ENCODE measurements at regions not wholly inside any gene's neighbourhood (a gene's known extent, or its start where the extent isn't known, plus 50 kb on each side); places are given as distances from the start of the nearest gene placed in this dataset.

- H3K4me1 ChIP-seq: no peaks in the 10 kb centered on the region
- H3K36me3 ChIP-seq (ENCODE audit: insufficient read depth in 1 of 2, low read depth in 1 of 2): no peaks in the 10 kb centered on the region
- no peak for DNase-seq
- intact Hi-C loops (cut with DNase I): no loop called here
- 85 to 93% (median 88%) methylated on average over 2 of the region's 2 CpGs for WGBS, 3 donors
- no peaks in the 10 kb centered on the region for H3K9me3 ChIP-seq
- no peak for ATAC-seq
- no peak for TF ChIP-seq CTCF (IDR thresholded peaks at IDR 0.05)
- no peak overlapping the region for H3K4me3 ChIP-seq
- H3K27ac ChIP-seq: no peak overlapping the region
- H3K27me3 ChIP-seq (ENCODE audit: insufficient read depth in 3 of 3, low read length in 2 of 3): no peaks in the 10 kb centered on the region
Observed at GRCh38 chr15:57767481-57767880, 61.0 kb downstream of the POLR2M start.

DNA sequence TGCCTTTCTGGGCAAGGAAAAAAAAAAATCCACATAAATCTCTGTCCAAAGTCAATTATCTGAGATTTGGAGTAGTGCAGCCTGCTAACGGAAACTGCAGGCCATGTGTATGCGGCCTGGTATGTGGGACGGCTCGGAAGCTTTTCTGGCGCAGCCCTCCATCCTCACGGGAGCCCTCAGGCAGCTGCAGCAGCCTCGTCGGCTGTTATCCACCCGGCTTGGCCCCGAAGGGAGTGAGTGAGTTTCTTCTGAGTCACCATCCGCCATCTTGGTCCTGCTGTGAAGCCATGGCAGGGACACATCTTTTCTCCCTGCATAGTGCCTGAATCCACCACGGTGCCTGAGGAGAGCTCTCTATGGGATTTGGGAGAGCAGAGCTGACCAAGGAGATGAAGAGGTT, 62.8 kb downstream of the POLR2M start:
- no peaks in the 10 kb centered on the region for H3K4me1 ChIP-seq
- H3K4me3 ChIP-seq: no peak overlapping the region
- H3K9me3 ChIP-seq: no peaks in the 10 kb centered on the region
- no peak for TF ChIP-seq CTCF (IDR thresholded peaks at IDR 0.05)
- ATAC-seq: peak; percentile 42 to 85 (median 76)
- no peaks in the 10 kb centered on the region for H3K27me3 ChIP-seq (ENCODE audit: insufficient read depth in 3 of 3, low read length in 2 of 3)
- intact Hi-C loops (cut with DNase I): no loop called here
- whole genome bisulfite sequencing, 3 donors: 36 to 43% (median 37%) methylated on average over 12 of the region's 12 CpGs
- peak; percentile 72 to 89 for DNase-seq
- H3K36me3 ChIP-seq (ENCODE audit: insufficient read depth in 1 of 2, low read depth in 1 of 2): no peaks in the 10 kb centered on the region
- H3K27ac ChIP-seq: no peak overlapping the region

DNA sequence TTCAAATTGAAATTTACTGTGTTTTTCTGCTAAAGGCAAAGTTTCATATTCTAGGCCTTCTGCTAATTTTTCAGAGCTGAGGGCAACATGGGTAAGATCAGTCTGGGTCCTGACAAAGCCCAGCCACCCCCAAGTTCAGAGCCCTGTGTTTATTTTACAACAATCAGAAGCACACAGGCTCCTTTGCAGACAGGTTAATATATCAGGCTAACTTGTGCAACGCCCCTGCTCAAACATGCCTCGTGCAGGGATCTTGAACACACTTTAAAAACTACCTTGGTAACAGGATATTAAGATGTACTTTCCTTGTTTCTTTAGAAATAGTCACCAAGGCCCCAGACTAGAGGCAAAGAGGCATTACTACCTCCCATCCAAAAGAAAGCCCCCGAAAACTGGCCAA, 64.0 kb downstream of the POLR2M start:
- no peak for TF ChIP-seq CTCF (IDR thresholded peaks at IDR 0.05)
- Histone ChIP-seq H3K4me3 (no peak overlapping the region), H3K27ac (no peak overlapping the region), H3K4me1 (no peaks in the 10 kb centered on the region), H3K27me3 (ENCODE audit: insufficient read depth in 3 of 3, low read length in 2 of 3) (no peaks in the 10 kb centered on the region), H3K36me3 (ENCODE audit: insufficient read depth in 1 of 2, low read depth in 1 of 2) (no peaks in the 10 kb centered on the region), H3K9me3 (no peaks in the 10 kb centered on the region)
- DNase-seq (no peak), ATAC-seq (no peak)
- WGBS, 3 donors: 85 to 94% (median 88%) methylated on average over 3 of the region's 3 CpGs
- intact Hi-C loops (cut with DNase I): no loop called here

GRCh38 chr15:57772223-57772957, 65.9 kb downstream of the POLR2M start:
- no peaks in the 10 kb centered on the region for H3K9me3 ChIP-seq
- H3K4me3 ChIP-seq: no peak overlapping the region
- WGBS, 3 donors: 80 to 87% (median 81%) methylated on average over 7 of the region's 7 CpGs
- no peak for TF ChIP-seq CTCF (IDR thresholded peaks at IDR 0.05)
- H3K4me1 ChIP-seq: no peaks in the 10 kb centered on the region
- intact Hi-C loops (cut with DNase I): no loop called here
- H3K27me3 ChIP-seq (ENCODE audit: insufficient read depth in 3 of 3, low read length in 2 of 3): no peaks in the 10 kb centered on the region
- ATAC-seq: no peak
- H3K27ac ChIP-seq: no peak overlapping the region
- DNase-seq: no peak
- no peaks in the 10 kb centered on the region for H3K36me3 ChIP-seq (ENCODE audit: insufficient read depth in 1 of 2, low read depth in 1 of 2)

- H3K27me3 ChIP-seq (ENCODE audit: insufficient read depth in 3 of 3, low read length in 2 of 3): no peaks in the 10 kb centered on the region
- DNase-seq (no peak), ATAC-seq (no peak)
- TF ChIP-seq CTCF (IDR thresholded peaks at IDR 0.05): no peak
- WGBS, 3 donors: 94 to 98% (median 96%) methylated on average over 2 of the region's 2 CpGs
- no peak overlapping the region for H3K4me3 ChIP-seq
- no peaks in the 10 kb centered on the region for H3K4me1 ChIP-seq
- H3K27ac ChIP-seq: no peak overlapping the region
- H3K36me3 ChIP-seq (ENCODE audit: insufficient read depth in 1 of 2, low read depth in 1 of 2): no peaks in the 10 kb centered on the region
- intact Hi-C loops (cut with DNase I): no loop called here
- H3K9me3 ChIP-seq: no peaks in the 10 kb centered on the region
Observed at GRCh38 chr15:57773051-57773450, 66.5 kb downstream of the POLR2M start.
